SK-N-SH treated with all-trans-retinoic acid at 6 μM for 48 hours (cell line): ENCODE measurements at regions not wholly inside any gene's neighbourhood (a gene's known extent, or its start where the extent isn't known, plus 50 kb on each side); places are given as distances from the start of the nearest gene placed in this dataset.

Source experiments
- ARNTL ChIP-seq: fragments of 450-650 bp; formaldehyde crosslinking; IDR thresholded peaks from 2 replicates; pipeline ENCODE4 v1.5.0; 2020; ENCODE audit warnings: low read depth, mild to moderate bottlenecking, moderate library complexity, borderline replicate concordance
- BACH2 ChIP-seq: fragments of 250-450 bp; sonication (Bioruptor Pico); IDR thresholded peaks from 2 replicates; pipeline ENCODE4 v1.9.0; 2021; ENCODE audit warnings: mild to moderate bottlenecking, borderline replicate concordance
- ESRRG ChIP-seq: fragments of 250-450 bp; sonication (Bioruptor Pico); IDR thresholded peaks from 2 replicates; pipeline ENCODE4 v1.6.1; 2021; ENCODE audit warnings: mild to moderate bottlenecking
- GLIS3 ChIP-seq: fragments of 250-450 bp; sonication (Bioruptor Pico); IDR thresholded peaks from 2 replicates; pipeline ENCODE4 v1.5.0; 2020; ENCODE audit warnings: mild to moderate bottlenecking, moderate library complexity
- OSR1 ChIP-seq: fragments of 250-450 bp; sonication (Bioruptor Pico); IDR thresholded peaks from 2 replicates; pipeline ENCODE4 v1.8.0; 2022; ENCODE audit warnings: moderate library complexity, mild to moderate bottlenecking, inconsistent platforms
- RARB ChIP-seq: fragments of 250-450 bp; sonication (Bioruptor Pico); IDR thresholded peaks from 2 replicates; pipeline ENCODE4 v1.8.0; 2021; ENCODE audit warnings: mild to moderate bottlenecking, moderate library complexity
- TCF4 ChIP-seq: fragments of 250-450 bp; sonication (Bioruptor Pico); IDR thresholded peaks from 2 replicates; pipeline ENCODE4 v1.8.0; 2021; ENCODE audit warnings: mild to moderate bottlenecking, moderate library complexity, borderline replicate concordance
- ZFP30 ChIP-seq: fragments of 450-650 bp; formaldehyde crosslinking; IDR thresholded peaks from 2 replicates; pipeline ENCODE4 v1.5.0; 2022; ENCODE audit warnings: mild to moderate bottlenecking, moderate library complexity
- ZNF8 ChIP-seq: fragments of 450-650 bp; formaldehyde crosslinking; IDR thresholded peaks from 2 replicates; pipeline ENCODE4 v1.5.0; 2020; ENCODE audit warnings: mild to moderate bottlenecking, moderate library complexity
- TF ChIP-seq, protein P1 (sequence below): fragments of 250-450 bp; sonication (Bioruptor Pico); IDR thresholded peaks from 2 replicates; pipeline ENCODE4 v1.5.1; 2020; ENCODE audit warnings: low read depth, mild to moderate bottlenecking, moderate library complexity
- TF ChIP-seq, protein P2 (sequence below): fragments of 250-450 bp; sonication (Bioruptor Pico); IDR thresholded peaks from 2 replicates; pipeline ENCODE4 v1.8.0; 2020; ENCODE audit warnings: mild to moderate bottlenecking, moderate library complexity, borderline replicate concordance
- TF ChIP-seq, protein P3 (sequence below): fragments of 250-450 bp; sonication (Bioruptor Pico); IDR thresholded peaks from 2 replicates; pipeline ENCODE4 v1.5.0; 2020; ENCODE audit warnings: mild to moderate bottlenecking, moderate library complexity
- TF ChIP-seq, protein P4 (sequence below): fragments of 250-450 bp; sonication (Bioruptor Pico); IDR thresholded peaks from 2 replicates; pipeline ENCODE4 v1.5.1; 2021; ENCODE audit warnings: mild to moderate bottlenecking, moderate library complexity

DNA sequence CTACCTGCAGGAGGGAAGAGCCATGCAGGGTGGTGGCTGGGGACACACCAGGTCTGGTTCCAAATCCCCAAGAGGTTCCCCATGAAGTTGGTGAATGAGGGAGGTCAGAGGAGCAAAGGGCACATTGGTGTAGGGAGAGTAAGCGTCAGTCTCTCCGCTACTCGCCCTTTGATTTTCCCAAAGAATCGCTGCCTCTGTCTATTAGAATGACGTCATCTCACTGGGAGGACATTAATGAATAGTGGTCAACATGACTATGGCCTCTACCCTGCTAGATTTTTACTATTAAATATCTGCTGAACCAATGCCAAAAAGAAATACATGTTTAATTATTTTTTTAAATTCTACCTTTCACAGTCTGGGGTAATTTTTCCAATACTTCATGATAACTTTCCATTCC lies 109.6 kb upstream of the SNTG2 start:
- TF ChIP-seq TCF4 (CRISPR knock-in tag), result no peak
- no peak for TF ChIP-seq ZFP30
- no peak for TF ChIP-seq OSR1 (CRISPR knock-in tag)
- no peak for TF ChIP-seq RARB
- TF ChIP-seq, protein P1, sequence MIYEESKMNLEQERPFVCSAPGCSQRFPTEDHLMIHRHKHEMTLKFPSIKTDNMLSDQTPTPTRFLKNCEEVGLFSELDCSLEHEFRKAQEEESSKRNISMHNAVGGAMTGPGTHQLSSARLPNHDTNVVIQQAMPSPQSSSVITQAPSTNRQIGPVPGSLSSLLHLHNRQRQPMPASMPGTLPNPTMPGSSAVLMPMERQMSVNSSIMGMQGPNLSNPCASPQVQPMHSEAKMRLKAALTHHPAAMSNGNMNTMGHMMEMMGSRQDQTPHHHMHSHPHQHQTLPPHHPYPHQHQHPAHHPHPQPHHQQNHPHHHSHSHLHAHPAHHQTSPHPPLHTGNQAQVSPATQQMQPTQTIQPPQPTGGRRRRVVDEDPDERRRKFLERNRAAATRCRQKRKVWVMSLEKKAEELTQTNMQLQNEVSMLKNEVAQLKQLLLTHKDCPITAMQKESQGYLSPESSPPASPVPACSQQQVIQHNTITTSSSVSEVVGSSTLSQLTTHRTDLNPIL (CRISPR knock-in tag), result no peak
- TF ChIP-seq ESRRG (CRISPR knock-in tag), result no peak
- TF ChIP-seq, protein P2, sequence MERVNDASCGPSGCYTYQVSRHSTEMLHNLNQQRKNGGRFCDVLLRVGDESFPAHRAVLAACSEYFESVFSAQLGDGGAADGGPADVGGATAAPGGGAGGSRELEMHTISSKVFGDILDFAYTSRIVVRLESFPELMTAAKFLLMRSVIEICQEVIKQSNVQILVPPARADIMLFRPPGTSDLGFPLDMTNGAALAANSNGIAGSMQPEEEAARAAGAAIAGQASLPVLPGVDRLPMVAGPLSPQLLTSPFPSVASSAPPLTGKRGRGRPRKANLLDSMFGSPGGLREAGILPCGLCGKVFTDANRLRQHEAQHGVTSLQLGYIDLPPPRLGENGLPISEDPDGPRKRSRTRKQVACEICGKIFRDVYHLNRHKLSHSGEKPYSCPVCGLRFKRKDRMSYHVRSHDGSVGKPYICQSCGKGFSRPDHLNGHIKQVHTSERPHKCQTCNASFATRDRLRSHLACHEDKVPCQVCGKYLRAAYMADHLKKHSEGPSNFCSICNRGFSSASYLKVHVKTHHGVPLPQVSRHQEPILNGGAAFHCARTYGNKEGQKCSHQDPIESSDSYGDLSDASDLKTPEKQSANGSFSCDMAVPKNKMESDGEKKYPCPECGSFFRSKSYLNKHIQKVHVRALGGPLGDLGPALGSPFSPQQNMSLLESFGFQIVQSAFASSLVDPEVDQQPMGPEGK (CRISPR knock-in tag), result no peak
- TF ChIP-seq, protein P3, sequence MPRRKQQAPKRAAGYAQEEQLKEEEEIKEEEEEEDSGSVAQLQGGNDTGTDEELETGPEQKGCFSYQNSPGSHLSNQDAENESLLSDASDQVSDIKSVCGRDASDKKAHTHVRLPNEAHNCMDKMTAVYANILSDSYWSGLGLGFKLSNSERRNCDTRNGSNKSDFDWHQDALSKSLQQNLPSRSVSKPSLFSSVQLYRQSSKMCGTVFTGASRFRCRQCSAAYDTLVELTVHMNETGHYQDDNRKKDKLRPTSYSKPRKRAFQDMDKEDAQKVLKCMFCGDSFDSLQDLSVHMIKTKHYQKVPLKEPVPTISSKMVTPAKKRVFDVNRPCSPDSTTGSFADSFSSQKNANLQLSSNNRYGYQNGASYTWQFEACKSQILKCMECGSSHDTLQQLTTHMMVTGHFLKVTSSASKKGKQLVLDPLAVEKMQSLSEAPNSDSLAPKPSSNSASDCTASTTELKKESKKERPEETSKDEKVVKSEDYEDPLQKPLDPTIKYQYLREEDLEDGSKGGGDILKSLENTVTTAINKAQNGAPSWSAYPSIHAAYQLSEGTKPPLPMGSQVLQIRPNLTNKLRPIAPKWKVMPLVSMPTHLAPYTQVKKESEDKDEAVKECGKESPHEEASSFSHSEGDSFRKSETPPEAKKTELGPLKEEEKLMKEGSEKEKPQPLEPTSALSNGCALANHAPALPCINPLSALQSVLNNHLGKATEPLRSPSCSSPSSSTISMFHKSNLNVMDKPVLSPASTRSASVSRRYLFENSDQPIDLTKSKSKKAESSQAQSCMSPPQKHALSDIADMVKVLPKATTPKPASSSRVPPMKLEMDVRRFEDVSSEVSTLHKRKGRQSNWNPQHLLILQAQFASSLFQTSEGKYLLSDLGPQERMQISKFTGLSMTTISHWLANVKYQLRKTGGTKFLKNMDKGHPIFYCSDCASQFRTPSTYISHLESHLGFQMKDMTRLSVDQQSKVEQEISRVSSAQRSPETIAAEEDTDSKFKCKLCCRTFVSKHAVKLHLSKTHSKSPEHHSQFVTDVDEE (CRISPR knock-in tag), result no peak
- no peak for TF ChIP-seq BACH2
- TF ChIP-seq ZNF8 (CRISPR knock-in tag), result no peak
- no peak for TF ChIP-seq ARNTL
- no peak for TF ChIP-seq GLIS3 (CRISPR knock-in tag)
- TF ChIP-seq, protein P4, sequence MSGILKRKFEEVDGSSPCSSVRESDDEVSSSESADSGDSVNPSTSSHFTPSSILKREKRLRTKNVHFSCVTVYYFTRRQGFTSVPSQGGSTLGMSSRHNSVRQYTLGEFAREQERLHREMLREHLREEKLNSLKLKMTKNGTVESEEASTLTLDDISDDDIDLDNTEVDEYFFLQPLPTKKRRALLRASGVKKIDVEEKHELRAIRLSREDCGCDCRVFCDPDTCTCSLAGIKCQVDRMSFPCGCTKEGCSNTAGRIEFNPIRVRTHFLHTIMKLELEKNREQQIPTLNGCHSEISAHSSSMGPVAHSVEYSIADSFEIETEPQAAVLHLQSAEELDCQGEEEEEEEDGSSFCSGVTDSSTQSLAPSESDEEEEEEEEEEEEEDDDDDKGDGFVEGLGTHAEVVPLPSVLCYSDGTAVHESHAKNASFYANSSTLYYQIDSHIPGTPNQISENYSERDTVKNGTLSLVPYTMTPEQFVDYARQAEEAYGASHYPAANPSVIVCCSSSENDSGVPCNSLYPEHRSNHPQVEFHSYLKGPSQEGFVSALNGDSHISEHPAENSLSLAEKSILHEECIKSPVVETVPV, result no peak
